Astrocyte of the cerebellum (primary cell): ENCODE measurements at regions not wholly inside any gene's neighbourhood (a gene's known extent, or its start where the extent isn't known, plus 50 kb on each side); places are given as distances from the start of the nearest gene placed in this dataset.

Experiments used
- DNase-seq: peaks from one replicate; pipeline ENCODE4 v3.0.0-alpha.2; 2011; ENCODE audit warnings: low read depth
- H3K4me3 ChIP-seq: 2 replicates; pipeline ENCODE4 v1.5.1; 2011; ENCODE audit warnings: mild to moderate bottlenecking, low read depth, low read length, moderate library complexity
- CTCF ChIP-seq: IDR thresholded peaks from 2 replicates; pipeline ENCODE4 v1.5.1; 2012; ENCODE audit warnings: low read length, low read depth, moderate library complexity, mild to moderate bottlenecking; ENCODE audit errors: missing control alignments
- in situ Hi-C: cut with HindIII; loops from 2 replicates; pipeline ENCODE4 v1.10.0; 2017; ENCODE audit warnings: low sequenced_read_pairs

- in situ Hi-C loops = loop anchor here (5.0 kb wide), 1 partner anchor 100 kb away; no protein-coding TSS in a partner anchor
- TF ChIP-seq CTCF = no peak
- no peak overlapping the region for H3K4me3 ChIP-seq
- no peak for DNase-seq
Observed at GRCh38 chr1:67897270-67897949, 64.1 kb upstream of the GNG12 start.

GRCh38 chr1:67896826-67897225 lies 63.6 kb upstream of the GNG12 start:
- in situ Hi-C loops = loop anchor here (5.0 kb wide), 1 partner anchor 100 kb away; no protein-coding TSS in a partner anchor
- DNase-seq = no peak
- no peak for TF ChIP-seq CTCF
- no peak overlapping the region for H3K4me3 ChIP-seq

- DNase-seq = no peak
- no peak for TF ChIP-seq CTCF
- in situ Hi-C loops = loop anchor here (5.0 kb wide), 1 partner anchor 102 kb away; no protein-coding TSS in a partner anchor
- H3K4me3 ChIP-seq = no peak overlapping the region
Observed at GRCh38 chr1:67894981-67895735, 61.9 kb upstream of the GNG12 start.

GRCh38 chr1:67893126-67893495 lies 59.8 kb upstream of the GNG12 start:
- no peak for DNase-seq
- no peak overlapping the region for H3K4me3 ChIP-seq
- TF ChIP-seq CTCF = no peak
- in situ Hi-C loops = no loop called here

- DNase-seq = no peak
- H3K4me3 ChIP-seq = no peak overlapping the region
- TF ChIP-seq CTCF = no peak
- in situ Hi-C loops = no loop called here
Observed at GRCh38 chr1:67892476-67893125, 59.3 kb upstream of the GNG12 start.

GRCh38 chr1:67890857-67891256 lies 57.6 kb upstream of the GNG12 start:
- no peak for TF ChIP-seq CTCF
- no peak overlapping the region for H3K4me3 ChIP-seq
- no peak for DNase-seq
- in situ Hi-C loops = no loop called here
